Gastrocnemius medialis (tissue), 4 donors: ENCODE measurements at regions not wholly inside any gene's neighbourhood (a gene's known extent, or its start where the extent isn't known, plus 50 kb on each side); places are given as distances from the start of the nearest gene placed in this dataset.

Experiments
- ATAC-seq, 2 donors: fragments of 150-250 bp; one replicate each; pipeline ENCODE4 v1.9.1; 2016
- DNase-seq, 2 donors: peaks; one replicate each; pipeline ENCODE4 v3.0.0-alpha.2; 2019
- H3K27ac ChIP-seq, 4 donors: fragments of 200-600 bp; sonication (generic); 1 replicate in 1 of 4; 2 replicates in 3 of 4; pipeline ENCODE4 v1.5.1; 2016 to 2018; ENCODE audit warnings: mild to moderate bottlenecking in 2 of 4, moderate library complexity in 1 of 4
- H3K27me3 ChIP-seq, 3 donors: fragments of 200-600 bp; sonication (generic) in 2 of 3; 1 replicate in 1 of 3; 2 replicates in 2 of 3; pipeline versions ENCODE4 v1.5.1 to v1.6.0; 2016 to 2019; ENCODE audit warnings: mild to moderate bottlenecking in 1 of 3, moderate library complexity in 1 of 3
- H3K36me3 ChIP-seq, 2 donors: fragments of 200-600 bp; sonication (generic) in 1 of 2; one replicate each; pipeline ENCODE4 v1.5.1; 2017 to 2018
- H3K4me1 ChIP-seq, 2 donors: fragments of 200-600 bp; sonication (generic) in 1 of 2; one replicate each; pipeline ENCODE4 v1.5.1; 2016 to 2017; ENCODE audit warnings: mild to moderate bottlenecking in 2 of 2
- H3K4me3 ChIP-seq, 4 donors: fragments of 200-600 bp; sonication (generic) in 3 of 4; 1 replicate in 1 of 4; 2 replicates in 3 of 4; pipeline ENCODE4 v1.5.1; 2016 to 2019; ENCODE audit warnings: mild to moderate bottlenecking in 2 of 4
- H3K9me3 ChIP-seq, 3 donors: fragments of 200-600 bp; sonication (generic) in 2 of 3; 1 replicate in 1 of 3; 2 replicates in 2 of 3; pipeline ENCODE4 v1.5.1; 2016 to 2019
- POLR2A ChIP-seq, 2 donors: fragments of 450-650 bp; IDR thresholded peaks; one replicate each; pipeline ENCODE4 v1.6.1; 2017; ENCODE audit warnings: antibody characterized with exemption in 2 of 2, mild to moderate bottlenecking in 2 of 2, moderate library complexity in 2 of 2
- in situ Hi-C, 4 donors: fragments of 200-750 bp; cut with MboI; loops; one replicate each; pipeline versions ENCODE4 v1.15.0 to v1.8.0; 2017; ENCODE audit warnings: low sequenced_read_pairs in 4 of 4
- intact Hi-C: fragments of 100-400 bp; cut with DNase I; formaldehyde crosslinking; loops from one replicate; pipeline ENCODE4 v1.15.1; 2023; ENCODE audit warnings: low total_unique reads
- TF ChIP-seq, protein P1 (sequence below), 5 experiments: fragments of 450-650 bp in 3 of 5; fragments of 200-600 bp in 2 of 5; sonication (generic) in 2 of 5; IDR thresholded peaks in 4 of 5; conservative IDR thresholded peaks in 1 of 5; 1 replicate in 4 of 5; 2 replicates in 1 of 5; pipeline ENCODE4 v1.5.1; 2016 to 2019; ENCODE audit warnings: antibody characterized with exemption in 5 of 5, mild to moderate bottlenecking in 3 of 5, moderate library complexity in 3 of 5

DNA sequence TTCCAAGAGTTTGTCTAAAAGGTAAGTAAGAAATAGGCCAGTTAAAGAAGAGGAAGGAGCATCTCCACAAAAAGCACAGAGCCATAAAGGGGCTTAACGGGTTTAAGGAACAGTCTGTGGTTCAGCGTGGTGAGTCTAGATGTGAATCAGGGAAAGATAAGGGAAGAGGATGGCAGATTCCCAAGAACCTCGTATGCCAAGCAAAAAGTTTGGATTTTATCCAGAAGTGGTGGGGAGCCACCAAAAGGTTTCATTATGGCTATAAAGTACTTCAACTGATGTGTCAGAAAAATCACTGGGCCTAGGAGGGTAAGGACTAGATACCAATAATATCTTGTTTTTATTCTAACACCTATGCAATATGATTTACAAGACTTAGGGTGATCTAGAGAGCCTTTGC, 161.9 kb upstream of the PTER start:
- no peak overlapping the region for H3K4me3 ChIP-seq
- H3K4me1 ChIP-seq = no peaks in the 10 kb centered on the region
- TF ChIP-seq, protein P1, sequence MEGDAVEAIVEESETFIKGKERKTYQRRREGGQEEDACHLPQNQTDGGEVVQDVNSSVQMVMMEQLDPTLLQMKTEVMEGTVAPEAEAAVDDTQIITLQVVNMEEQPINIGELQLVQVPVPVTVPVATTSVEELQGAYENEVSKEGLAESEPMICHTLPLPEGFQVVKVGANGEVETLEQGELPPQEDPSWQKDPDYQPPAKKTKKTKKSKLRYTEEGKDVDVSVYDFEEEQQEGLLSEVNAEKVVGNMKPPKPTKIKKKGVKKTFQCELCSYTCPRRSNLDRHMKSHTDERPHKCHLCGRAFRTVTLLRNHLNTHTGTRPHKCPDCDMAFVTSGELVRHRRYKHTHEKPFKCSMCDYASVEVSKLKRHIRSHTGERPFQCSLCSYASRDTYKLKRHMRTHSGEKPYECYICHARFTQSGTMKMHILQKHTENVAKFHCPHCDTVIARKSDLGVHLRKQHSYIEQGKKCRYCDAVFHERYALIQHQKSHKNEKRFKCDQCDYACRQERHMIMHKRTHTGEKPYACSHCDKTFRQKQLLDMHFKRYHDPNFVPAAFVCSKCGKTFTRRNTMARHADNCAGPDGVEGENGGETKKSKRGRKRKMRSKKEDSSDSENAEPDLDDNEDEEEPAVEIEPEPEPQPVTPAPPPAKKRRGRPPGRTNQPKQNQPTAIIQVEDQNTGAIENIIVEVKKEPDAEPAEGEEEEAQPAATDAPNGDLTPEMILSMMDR (IDR thresholded peaks at IDR 0.05 in 4 of 5, conservative IDR thresholded peaks at IDR 0.05 in 1 of 5) = no peak
- TF ChIP-seq POLR2A (IDR thresholded peaks at IDR 0.05) = no peak
- ATAC-seq = no peak
- DNase-seq = no peak
- H3K9me3 ChIP-seq = no peaks in the 10 kb centered on the region
- H3K27me3 ChIP-seq = no peaks in the 10 kb centered on the region
- intact Hi-C loops = no loop called here
- H3K36me3 ChIP-seq = no peaks in the 10 kb centered on the region
- in situ Hi-C loops = no loop called here
- no peak overlapping the region for H3K27ac ChIP-seq

DNA sequence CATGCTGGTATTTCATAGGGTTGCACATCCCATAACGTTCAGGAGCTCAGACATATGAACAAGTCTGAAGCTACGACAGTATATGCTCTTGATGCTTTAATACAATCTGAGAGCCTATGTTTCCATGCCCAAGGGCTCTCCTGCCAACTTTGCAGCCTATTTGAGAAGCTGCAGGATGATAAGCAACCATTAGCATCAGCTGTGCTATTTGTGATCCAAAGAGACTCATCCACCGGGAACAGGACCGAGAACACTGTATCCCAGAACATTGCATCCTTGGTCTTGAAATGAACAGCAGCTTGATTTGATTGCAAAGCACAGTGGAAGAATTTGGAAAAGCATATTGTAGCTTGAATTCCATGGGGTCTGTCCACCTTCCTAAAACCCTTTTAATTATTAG, 156.2 kb upstream of the PTER start:
- Histone ChIP-seq H3K36me3 (no peaks in the 10 kb centered on the region), H3K4me3 (no peak overlapping the region), H3K9me3 (no peaks in the 10 kb centered on the region), H3K27me3 (no peaks in the 10 kb centered on the region), H3K4me1 (no peaks in the 10 kb centered on the region), H3K27ac (no peak overlapping the region)
- intact Hi-C loops (no loop called here), in situ Hi-C loops (no loop called here)
- no peak for DNase-seq
- no peak for TF ChIP-seq POLR2A (IDR thresholded peaks at IDR 0.05)
- TF ChIP-seq, protein P1 (IDR thresholded peaks at IDR 0.05 in 4 of 5, conservative IDR thresholded peaks at IDR 0.05 in 1 of 5) = no peak
- ATAC-seq = no peak

DNA sequence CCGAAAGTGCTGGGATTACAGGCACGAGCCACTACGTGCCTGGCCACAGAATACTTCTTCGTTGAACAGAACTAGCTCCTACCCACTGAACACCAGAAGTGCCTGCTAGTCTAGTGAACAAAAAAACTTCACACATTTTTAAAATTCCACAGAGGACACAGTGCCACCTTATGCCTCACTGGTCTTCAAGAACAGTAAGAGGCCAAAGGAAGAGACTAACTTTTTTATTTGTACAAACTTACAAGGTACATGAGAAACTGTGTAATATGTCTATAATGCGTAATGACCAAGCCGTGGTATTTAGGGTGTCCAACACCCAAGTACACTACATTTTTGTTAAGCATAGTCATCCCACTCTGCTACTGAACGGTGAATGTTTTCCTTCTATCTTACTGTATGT, 144.4 kb upstream of the PTER start:
- in situ Hi-C loops = no loop called here
- Histone ChIP-seq H3K27me3 (no peaks in the 10 kb centered on the region), H3K4me3 (no peak overlapping the region), H3K36me3 (no peaks in the 10 kb centered on the region), H3K4me1 (no peaks in the 10 kb centered on the region), H3K27ac (no peak overlapping the region), H3K9me3 (no peaks in the 10 kb centered on the region)
- ATAC-seq = no peak
- intact Hi-C loops = no loop called here
- TF ChIP-seq, protein P1 (IDR thresholded peaks at IDR 0.05 in 4 of 5, conservative IDR thresholded peaks at IDR 0.05 in 1 of 5) = no peak
- no peak for TF ChIP-seq POLR2A (IDR thresholded peaks at IDR 0.05)
- no peak for DNase-seq

DNA sequence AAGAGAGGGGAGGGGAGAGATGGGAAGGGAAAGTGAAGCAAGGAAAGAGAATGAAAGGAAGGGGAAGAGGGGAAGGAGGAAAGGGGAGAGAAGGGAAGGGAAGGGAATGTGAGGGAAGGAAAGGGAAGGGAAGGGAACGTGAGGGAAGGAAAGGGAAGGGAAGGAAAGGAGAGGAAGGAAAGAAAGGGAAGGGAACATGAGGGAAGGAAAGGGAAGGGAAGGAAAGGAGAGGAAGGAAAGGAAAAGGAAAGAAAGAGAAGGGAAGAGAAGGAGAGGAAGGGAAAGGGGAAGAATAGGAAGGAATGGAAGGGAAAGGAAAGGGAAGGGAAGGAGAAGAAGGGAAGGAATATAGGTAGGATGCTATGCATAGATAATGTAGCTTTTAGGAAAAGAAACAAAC, 139.7 kb upstream of the PTER start:
- TF ChIP-seq POLR2A (IDR thresholded peaks at IDR 0.05) = no peak
- TF ChIP-seq, protein P1 (IDR thresholded peaks at IDR 0.05 in 4 of 5, conservative IDR thresholded peaks at IDR 0.05 in 1 of 5) = no peak
- Histone ChIP-seq H3K4me1 (no peaks in the 10 kb centered on the region), H3K9me3 (no peaks in the 10 kb centered on the region), H3K36me3 (no peaks in the 10 kb centered on the region), H3K4me3 (no peak overlapping the region), H3K27me3 (no peaks in the 10 kb centered on the region), H3K27ac (no peak overlapping the region)
- DNase-seq (no peak), ATAC-seq (no peak)
- in situ Hi-C loops = no loop called here
- intact Hi-C loops = no loop called here

DNA sequence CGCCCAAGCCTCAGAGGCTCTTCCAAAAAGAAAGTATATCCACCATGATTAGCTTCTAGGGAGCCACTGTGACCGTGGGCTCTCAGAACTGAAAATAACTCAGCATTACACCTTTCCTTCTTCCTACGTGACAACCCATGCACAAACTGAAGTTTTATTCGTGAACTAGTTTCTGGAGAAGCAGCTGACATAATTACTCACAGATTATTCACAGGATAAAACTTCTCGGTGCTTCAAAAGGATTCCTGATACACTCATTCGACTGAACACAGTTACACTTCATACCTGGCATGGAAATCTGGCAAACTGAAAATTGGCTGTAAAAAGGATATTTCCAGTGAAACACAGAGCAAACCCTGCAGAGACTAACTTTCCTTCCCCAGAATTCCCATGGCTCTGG, 139.2 kb upstream of the PTER start:
- Histone ChIP-seq H3K36me3 (no peaks in the 10 kb centered on the region), H3K27ac (no peak overlapping the region), H3K4me1 (no peaks in the 10 kb centered on the region), H3K4me3 (no peak overlapping the region), H3K27me3 (no peaks in the 10 kb centered on the region), H3K9me3 (no peaks in the 10 kb centered on the region)
- DNase-seq (no peak), ATAC-seq (no peak)
- intact Hi-C loops (no loop called here), in situ Hi-C loops (no loop called here)
- TF ChIP-seq, protein P1 (IDR thresholded peaks at IDR 0.05 in 4 of 5, conservative IDR thresholded peaks at IDR 0.05 in 1 of 5) = no peak
- TF ChIP-seq POLR2A (IDR thresholded peaks at IDR 0.05) = no peak
